Stimulated activated CD4-positive, alpha-beta T cell treated with anti-CD3 and anti-CD28 coated beads, TNF-alpha, amount 100 ng/mL, for 24 hours (primary cell): ENCODE measurements at regions not wholly inside any gene's neighbourhood (a gene's known extent, or its start where the extent isn't known, plus 50 kb on each side); places are given as distances from the start of the nearest gene placed in this dataset.

Experiments
- DNase-seq, 3 experiments: peaks; one replicate each; pipeline ENCODE4 v3.0.0-alpha.2; 2020; ENCODE audit warnings: low read depth in 3 of 3

DNA sequence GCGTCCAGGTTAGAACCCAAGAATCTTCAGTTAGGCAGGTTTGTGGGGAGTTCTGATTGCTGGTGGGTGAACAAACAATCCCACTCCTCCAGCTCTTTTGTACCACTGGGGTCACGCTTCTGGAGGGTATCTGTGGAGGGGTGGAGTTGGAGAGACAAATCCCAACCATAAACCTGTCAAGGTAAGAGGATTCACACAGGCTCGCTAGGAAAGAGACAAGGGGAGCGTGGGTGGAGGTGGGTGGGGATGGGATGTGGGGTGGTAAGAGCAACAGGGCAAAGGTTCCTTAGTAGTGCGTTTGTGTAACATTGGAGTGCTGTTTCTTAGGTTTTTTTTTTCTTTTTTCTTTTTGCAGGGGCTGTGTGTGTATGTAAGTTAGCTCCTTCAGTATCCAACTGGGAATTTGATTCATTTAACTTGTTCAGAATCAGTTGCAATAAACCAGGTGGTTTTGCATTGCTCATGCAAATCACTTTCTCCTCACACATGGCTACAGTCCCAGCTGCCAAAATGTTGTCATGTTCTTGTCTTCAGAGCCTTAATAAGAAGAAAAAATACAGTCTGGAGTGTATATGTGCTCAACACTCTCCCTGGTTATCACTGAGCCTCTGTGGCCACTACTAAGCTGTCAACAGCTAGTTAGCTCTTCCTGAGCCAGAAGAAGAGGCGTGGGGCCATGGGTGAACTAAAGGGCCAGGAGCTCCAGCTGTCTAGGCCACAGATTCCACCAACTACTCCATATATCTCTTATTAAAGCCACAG is 164.0 kb upstream of the RAD23B start:
- no peak for DNase-seq

DNA sequence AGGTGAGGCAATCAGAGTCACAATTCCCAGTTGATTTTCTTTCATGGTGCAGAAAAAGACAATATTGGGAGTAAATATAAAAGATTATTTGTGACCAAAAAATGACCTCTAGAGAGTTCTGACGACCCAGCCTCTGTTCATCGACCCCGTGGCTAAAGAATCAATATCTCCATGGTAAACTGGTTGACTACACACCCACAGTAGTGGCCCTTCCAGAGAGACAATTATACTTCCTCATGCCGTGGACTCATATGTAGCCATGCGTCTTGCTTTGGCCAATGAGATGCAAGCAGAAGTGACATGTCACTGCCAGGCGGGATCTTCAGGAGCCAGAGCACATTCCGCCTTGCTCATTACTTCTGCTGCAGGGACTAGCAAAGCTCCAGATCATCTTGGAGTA is 163.3 kb upstream of the RAD23B start:
- no peak for DNase-seq

DNA sequence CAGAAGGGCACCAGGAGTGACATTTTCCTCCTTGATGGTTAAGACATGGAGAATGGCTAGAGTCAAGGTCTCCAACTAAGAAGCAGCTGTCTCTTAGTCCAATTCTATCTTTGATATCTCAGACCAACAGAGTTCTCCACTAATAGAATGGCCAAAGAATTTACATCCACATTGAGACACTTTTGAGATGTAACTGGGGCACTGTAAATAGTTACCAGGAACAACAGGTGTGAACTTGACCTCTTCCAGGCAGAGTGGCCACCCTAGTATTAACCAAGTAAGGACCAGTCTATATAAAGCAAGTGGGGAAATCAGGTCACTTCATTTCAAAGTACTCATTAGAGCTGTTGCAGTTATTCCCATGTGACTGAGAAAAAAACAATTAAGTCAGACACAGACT is 159.7 kb upstream of the RAD23B start:
- DNase-seq = no peak

DNA sequence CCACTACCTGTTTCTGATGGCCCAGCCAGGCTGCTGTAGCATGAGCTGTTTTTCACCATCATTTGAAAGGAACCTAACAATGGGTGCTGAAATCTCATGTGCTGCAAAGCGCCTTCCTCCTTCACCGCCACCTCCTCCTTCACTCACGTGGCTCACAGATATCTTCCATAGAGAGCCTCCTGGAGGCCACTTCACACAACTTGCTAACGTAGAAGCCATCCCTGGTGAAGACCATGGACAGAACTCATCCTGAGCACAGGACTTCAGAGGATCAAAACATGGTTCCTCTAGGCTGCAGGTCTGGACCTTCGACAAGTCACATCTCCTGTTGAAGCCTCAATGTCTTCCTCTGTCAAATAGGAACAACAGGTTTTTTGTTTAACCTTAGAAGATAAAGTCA is 155.5 kb upstream of the RAD23B start:
- DNase-seq = no peak

DNA sequence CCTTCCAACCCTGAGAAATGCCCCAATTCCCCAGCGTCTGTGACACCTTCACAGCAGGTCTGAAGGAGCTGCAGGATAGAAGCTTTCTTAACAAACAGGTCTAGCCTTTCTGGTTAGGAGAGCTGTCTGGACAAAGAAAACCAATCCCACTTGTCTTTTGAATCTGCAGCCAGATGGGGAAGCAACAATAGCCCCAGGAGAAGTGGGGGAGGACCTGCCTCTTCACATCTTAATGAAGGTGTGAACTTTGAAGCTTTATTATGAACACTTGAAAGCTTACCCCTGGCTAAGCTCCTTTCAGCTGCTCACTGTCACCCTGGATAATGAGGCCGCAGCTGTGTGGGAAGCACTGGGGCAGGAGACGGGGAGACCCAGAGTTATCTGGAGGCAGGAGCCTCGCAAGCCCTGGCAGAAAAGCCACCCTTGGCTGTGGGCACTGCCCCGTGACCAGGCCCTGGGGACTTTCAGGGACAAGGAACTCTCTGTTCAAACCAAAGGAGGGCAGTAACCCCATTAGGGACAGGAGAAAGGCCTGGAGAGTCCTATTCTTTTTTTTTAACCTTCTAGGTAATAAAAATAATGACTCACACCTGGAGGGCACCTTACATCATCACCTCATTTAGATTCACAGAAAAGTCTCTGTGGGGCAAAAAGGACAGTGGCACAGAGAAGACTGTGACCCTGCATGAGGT is 151.8 kb upstream of the RAD23B start:
- no peak for DNase-seq

DNA sequence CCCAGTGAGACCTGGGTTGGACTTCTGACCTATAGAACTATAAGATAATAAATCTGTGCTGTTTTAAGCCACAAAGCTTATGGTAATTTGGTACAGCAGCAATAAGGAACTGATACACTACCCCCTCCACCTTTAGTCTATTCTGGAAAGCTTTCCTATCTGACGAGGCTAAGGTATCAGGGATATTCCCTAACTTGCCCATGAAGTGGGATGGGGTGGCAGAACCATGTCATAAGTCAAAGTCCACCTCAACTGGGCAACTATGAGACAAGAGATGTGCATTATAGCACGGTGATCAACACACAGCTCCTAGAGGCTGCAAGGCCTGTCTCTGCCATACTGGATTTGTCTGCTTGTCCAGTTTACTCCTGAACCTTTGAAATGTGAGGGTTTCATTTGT is 146.8 kb upstream of the RAD23B start:
- DNase-seq = no peak

DNA sequence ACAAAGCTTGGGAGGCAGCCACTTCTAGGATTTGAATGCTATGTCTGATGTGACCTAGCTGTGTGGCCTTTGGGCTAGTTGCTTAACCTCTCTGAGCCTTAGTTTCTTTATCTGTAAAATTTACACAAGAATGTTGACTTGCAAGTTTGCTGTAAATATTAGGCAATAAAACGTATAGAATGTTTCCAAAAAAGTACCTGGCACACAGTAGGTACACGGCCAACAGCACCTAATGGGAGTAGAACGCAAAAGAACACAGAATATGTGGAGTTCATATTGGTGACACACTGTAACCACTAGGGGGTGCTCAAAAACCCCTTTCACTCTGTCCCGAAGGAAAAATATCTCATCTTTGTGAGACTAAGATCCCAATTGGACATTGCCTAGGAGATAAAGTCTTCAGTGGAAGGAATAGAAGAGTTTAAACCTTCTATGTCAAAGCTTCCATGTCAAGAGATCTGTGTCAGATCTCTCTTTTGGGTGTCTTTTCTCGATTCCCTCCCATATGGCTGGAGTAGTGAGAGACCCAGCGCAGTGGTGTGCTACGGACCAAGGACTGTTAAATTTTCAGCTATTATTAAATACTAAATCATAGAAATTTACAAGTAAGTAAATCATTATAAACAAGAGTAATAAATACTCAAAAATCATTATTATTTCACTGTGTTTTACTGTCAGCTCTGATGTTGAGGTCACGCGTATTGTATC is 145.4 kb upstream of the RAD23B start:
- DNase-seq = no peak

DNA sequence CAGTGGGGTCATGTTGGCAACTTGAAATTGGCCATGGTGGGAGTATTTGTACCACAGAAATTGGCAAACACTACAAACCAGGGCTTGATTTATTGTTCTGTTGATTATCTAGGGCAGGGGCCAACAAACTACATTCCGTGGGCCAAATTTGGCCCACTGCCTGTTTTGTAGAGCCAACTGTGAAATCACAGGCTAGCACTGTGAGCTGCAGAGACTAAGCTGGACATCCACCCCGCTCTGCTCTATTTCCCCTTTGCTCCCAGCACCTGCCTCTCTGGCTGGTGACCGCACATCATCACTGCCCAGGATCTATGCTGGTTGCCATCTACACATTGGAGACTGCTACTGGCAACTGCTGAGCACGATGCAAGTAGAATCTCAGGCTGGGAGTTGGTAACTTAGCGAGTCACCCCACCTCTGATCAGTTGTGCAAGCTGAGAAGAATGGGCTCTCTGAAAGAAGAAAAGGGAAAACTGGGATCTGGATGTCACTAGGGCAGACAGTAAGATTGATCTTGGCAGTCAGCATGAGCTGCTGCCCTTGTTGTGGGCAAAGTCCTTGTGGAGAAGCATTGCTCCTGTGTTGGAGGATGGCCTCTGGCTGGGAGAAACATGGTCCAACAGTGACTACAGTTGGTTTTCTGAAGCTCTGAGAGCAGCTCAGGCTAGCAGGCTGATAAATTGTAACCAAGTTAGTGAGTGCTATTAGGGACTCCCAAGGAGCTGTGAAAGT is 144.7 kb upstream of the RAD23B start:
- DNase-seq = no peak

DNA sequence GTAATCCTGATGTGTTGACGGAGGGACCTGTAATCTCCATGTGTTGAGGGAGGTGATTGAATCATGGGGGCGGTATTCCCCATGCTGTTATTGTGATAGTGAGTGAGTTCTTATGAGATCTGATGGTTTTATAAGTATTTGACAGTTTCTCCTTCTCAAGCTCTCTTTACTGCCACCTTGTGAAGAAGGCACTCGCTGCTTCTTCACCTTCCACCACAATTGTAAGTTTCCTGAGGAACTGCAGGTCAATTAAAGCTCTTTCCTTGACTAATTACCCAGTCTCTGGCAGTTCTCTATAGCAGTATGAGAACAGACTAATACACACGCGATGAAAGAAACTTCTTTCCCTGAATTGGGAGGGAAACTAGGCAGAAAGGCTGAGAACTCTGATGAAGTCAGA is 141.1 kb upstream of the RAD23B start:
- DNase-seq = no peak

DNA sequence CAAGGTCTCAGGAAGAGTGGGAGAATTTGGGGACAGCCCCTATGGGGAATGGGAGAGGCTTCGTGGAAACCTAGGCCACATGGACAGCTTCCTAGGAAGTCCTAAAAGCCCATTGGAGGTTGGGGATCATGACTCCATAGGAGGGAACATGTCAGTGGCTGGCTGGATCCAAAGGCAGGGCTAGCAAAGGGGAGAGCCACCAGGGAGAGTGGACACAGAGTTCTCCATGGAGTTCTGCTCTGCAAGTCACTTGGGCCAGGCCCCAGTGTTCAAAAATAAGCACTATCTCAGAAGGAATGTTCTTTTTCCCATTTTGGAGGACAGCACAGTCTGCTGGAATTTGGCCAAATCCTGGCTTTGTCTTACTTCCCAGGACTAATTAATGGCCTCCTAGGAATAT is 140.6 kb upstream of the RAD23B start:
- DNase-seq = no peak

DNA sequence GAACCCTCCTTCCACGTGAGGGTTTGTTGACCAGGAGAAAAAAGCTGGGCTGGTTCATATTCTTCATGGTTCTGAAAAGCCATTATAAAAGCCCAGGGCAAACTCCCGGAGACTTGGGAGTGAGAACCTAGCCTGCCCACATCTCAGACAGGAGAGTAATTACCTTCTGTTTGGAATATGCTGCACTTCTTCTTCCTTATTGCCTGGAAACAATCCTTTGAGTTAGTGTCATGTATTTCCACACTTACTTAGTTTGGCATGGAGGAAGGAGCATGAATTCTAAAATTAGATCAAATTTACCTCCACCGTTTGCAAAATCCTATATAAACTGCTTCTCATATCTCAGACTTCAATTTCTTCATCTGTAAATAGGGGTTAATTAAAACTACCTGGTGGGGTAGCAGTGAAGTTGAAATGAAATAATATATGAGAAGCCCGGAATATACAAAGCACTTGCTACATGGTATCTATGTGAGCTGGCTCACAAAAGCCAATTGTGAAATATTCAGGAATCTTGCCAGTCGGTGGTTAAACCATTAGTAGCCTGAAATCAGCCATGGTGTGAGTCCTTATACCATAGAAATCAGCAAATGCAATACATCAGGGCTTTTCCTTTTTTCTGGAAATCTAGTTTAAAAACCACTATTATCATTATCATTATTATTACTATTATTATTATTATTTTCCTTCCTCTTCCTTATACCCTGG is 140.0 kb upstream of the RAD23B start:
- no peak for DNase-seq

DNA sequence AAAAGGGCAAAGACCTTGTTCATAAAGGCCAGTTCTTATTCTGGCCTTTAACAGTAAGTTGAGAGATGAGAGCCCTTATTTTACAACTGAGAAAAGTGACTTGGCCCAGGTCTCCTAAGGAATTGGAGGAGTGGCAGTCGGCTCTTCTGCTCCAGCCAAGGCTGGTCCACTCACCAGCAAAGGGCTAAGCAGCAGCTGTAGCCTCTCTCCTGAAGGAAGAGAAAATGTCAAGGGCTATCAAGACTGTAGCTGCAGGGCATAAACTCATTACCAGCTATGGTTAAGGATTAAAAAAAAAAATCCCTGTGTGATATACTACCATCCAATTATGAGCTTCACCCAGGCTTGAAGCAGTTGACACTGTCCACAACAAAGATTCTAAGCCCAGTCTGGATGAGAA is 138.6 kb upstream of the RAD23B start:
- DNase-seq = no peak

DNA sequence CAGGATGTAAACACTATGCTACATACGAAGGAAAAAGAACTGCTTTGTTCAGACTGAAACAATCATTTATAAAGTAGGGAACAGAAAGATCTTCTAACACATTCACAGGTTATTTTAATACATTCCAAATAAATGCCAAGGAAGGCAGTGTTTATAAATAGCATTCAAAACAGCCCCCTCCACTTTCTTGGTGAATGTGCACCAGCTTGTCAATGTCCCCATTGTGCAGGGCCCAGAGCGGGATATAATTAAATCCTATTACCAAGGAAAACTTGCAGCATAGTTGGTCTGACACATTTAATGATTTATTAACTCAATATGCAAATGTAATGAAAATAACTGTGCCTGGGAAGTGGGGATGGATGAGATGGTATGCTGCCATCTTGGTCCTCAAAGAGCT is 135.9 kb upstream of the RAD23B start:
- DNase-seq = no peak

DNA sequence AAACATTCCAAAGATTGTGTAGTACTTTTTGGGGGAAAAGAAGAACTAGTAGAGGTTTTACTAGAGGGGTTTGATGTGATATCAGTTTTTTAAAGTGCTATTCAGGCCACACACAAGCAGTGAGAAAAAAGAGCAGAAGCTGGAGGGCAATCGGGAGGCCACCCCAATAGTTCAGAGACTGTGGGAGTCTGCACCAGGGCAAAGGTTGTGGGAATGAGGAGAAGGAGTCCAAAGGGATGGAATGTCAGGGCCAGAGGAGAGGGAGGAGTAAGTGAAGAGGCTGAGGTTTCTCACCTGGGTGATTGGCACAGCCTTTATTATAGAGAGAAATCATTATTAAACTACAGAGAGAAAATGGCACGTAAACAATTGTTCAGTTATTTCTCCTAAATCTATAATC is 134.9 kb upstream of the RAD23B start:
- DNase-seq = no peak

DNA sequence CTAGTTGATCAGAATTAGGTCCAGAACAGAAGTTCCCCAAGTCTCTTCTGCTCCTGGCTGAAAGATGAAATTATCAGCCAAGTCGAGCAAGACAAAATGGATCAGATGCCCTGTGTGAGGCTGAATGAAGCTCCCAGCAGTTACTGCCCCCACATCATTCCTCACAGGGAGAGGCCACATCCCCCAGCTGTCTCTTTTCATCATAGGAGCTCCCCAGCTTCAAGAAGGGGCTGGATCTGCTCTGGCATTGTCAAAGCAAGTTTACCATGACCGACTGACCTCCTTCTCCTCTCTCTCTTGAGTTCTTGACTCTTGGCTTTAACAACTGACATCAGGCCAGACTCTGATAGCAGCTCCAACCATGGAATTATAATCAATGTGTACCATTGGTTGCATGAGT is 133.3 kb upstream of the RAD23B start:
- DNase-seq = no peak

DNA sequence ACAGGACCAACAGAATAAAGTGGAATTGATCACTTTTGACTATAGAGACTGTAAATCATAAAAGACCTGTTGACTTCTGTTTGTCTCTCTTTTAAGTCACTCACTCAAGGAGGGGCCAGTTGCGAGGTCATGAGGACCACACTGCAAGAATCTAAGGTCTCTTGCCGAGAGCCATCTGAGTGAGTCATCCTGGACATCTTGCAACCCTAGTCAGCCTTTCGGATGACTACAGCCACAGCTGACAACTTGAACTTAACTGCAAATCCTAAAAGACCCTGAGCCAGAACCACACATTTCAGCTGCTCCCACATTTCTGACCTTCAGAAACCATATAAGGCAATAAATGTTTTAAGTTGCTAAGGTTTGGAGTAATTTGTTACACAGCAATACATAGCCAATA is 129.7 kb upstream of the RAD23B start:
- DNase-seq = no peak

DNA sequence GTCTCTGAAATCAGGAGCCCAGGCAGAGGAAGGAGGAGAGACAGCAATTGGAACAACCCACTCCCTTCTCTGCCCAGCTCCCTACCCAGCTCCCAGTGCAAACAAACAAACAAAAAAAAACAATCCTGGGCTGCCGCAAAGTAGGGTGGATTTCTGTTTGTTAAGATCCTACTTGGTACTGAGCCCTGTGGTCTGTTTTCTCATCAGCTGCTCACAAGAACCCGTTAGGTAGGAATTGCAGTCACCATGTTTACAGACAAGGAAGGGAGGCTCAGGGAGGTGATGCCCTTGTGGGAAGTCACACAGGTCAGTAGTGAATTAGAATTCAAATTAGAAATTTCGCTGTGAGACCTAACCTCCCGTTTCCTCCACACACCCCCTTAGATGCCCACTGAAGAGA is 128.8 kb upstream of the RAD23B start:
- DNase-seq = no peak

DNA sequence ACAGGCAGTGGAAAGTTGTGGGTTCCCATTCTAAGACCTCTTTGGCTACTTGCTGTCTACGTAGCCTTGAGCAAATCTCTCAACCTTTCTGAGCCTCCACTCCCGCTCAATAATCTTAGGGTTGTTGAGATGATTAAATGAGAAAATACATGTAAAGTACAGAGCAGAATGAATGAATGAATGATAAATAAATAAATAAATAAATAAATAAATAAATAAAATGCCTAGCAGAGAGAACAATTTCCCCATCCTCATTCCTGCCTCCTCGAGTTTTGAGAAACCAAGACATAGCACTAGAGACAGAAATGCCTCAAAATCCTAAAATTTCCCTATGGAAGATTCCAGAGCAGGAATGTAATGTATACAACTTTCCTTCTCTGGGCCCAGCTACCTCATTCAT is 128.3 kb upstream of the RAD23B start:
- no peak for DNase-seq

DNA sequence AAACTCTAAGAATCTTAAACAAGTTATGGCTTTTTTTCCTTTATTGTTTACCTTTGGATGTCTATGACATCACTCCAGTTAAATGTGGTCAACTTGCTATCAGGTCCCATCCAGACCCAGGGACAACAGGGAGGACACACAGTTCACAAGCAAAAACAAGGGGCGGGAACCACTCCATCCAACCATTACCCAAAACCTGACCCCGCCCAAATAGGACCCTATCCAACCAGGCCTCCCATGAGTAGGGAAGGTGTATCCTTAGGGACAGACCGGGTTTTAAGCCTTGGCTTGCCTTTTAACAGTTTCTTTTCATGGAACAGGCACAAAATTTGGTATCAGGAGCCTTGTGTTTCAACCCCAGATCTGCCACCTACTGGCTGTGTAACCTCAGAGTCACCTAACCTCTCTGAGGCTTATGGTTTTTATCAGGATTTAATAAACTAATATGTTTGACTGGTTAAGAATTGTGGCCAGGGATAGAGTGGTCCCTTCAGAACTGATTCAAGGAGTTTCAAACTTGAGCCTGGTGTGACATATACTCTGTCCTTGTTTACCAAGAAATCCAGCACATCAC is 127.7 kb upstream of the RAD23B start:
- DNase-seq = no peak

DNA sequence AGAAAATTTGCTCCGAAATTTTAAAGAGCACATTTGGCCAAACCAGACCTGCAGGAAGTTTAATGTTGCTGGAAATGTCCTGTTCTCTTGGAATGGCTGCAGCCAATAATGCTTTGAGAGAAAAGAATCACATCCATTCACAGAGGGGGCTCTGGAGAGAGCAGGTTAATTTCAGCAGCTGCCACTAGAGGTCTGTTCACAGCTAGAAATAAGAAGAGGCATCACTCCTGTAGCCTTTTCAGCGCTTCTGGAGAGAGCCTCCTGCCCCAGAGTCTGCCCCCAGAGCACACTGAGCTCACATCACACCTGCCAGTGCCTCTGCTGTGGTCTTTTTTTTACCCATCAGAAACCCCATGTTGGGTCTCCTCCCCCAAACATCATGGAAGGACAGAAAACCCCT is 124.8 kb upstream of the RAD23B start:
- DNase-seq = no peak

DNA sequence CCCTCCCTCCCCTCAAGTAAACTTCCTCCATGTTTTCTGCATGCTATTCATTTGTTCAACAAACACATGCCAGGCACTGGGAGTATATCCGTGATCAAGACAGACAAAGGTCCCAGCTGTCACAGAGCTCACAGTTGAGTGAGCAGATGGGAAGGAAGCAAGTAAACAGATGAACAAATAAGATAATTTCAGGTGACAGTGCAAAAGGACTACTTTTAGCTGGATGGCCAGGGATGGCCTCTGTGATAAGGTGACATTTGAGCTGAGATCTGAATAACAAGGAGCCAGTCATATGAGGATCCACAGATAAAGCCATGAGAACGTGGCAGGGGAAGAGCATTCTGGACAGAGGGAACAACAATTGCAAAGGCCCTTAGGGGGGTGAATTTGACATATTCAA is 121.7 kb upstream of the RAD23B start:
- no peak for DNase-seq
